ENCODE measurements at regions not wholly inside any gene's neighbourhood (a gene's known extent, or its start where the extent isn't known, plus 50 kb on each side); places are given as distances from the start of the nearest gene placed in this dataset.
"Not testable (repeated sequence)": the region's sequence is repeated elsewhere in the genome, so short reads cannot be mapped to it uniquely, and the experiment has no call there.

GRCh38 chr14:105970821-105971220, 444.4 kb downstream of the TMEM121 start:
- TF ChIP-seq CTCF, POLR2A (IDR thresholded peaks at IDR 0.05): not testable (repeated sequence)
